HG02970 (cell line): ENCODE measurements at regions not wholly inside any gene's neighbourhood (a gene's known extent, or its start where the extent isn't known, plus 50 kb on each side); places are given as distances from the start of the nearest gene placed in this dataset.
"Not testable (repeated sequence)": the region's sequence is repeated elsewhere in the genome, so short reads cannot be mapped to it uniquely, and the experiment has no call there.

Experiments
- ATAC-seq: cut with Tn5 transposase; IDR thresholded peaks from one replicate; pipeline ENCODE4 v1.9.1; 2021; ENCODE audit warnings: mild to moderate bottlenecking, moderate library complexity, moderate number of reproducible peaks; ENCODE audit not compliant: unreplicated experiment, low FRiP score

DNA sequence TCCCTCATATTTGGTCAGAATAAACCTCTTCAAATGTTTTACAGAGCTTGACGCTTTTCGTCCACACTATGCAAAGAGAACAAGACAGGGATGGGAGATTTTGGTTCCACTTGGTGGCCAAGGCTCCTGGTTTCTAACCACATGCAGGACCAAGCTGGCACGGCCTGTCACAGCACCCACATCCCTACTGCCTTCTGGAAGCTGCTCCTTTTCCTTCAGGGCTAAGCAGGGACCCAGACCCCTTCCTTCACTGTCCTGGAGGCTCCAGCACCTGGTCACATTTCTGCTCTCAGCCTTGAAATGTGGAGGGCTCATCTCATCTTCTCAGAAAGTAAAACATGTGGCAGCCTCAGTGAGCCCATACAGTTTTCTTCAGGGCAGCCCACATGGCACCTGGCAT is 50.4 kb upstream of the ARHGEF7 start:
- ATAC-seq = no peak

- ATAC-seq = no peak
Observed at GRCh38 chr13:111062966-111063365, 52.1 kb upstream of the ARHGEF7 start.

GRCh38 chr13:111062305-111062704 is 52.8 kb upstream of the ARHGEF7 start:
- ATAC-seq = no peak

- ATAC-seq = no peak
Observed at GRCh38 chr13:111061358-111062045, 53.6 kb upstream of the ARHGEF7 start.

DNA sequence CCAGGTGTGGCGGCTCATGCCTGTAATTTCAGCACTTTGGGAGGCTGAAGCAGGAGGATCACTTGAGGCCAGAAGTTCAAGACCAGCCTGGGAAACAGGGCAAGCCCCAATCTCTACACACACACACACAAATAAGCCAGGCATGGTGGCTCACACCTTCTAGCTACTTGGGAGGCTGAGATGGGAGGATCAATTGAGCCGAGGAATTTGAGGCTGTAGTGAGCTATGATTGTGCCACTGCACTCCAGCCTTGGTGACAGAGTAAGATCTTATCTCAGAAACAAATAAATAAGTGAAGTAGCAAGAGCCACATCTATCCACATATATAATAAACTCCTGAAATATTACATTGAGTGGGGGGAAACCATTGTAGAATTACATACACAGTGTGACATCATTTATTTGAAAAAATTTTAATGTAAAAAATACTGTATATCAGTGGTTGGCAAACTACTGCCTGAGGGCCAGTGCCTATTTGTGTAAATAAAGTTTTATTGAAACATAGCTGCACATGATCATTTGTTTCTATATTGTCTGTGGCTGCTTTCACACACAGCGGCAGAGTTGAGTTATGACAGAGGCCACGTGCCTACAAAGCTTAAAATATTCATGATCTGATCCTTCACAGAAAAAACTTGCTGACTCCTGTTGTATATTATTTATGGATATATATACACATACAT is 54.7 kb upstream of the ARHGEF7 start:
- ATAC-seq = no peak

GRCh38 chr13:111058796-111059506 is 56.2 kb upstream of the ARHGEF7 start:
- ATAC-seq = no peak

- not testable (repeated sequence) for ATAC-seq
Observed at GRCh38 chr13:111058339-111058738, 56.8 kb upstream of the ARHGEF7 start.

- ATAC-seq = not testable (repeated sequence)
Observed at GRCh38 chr13:111051726-111052232, 63.3 kb upstream of the ARHGEF7 start.

DNA sequence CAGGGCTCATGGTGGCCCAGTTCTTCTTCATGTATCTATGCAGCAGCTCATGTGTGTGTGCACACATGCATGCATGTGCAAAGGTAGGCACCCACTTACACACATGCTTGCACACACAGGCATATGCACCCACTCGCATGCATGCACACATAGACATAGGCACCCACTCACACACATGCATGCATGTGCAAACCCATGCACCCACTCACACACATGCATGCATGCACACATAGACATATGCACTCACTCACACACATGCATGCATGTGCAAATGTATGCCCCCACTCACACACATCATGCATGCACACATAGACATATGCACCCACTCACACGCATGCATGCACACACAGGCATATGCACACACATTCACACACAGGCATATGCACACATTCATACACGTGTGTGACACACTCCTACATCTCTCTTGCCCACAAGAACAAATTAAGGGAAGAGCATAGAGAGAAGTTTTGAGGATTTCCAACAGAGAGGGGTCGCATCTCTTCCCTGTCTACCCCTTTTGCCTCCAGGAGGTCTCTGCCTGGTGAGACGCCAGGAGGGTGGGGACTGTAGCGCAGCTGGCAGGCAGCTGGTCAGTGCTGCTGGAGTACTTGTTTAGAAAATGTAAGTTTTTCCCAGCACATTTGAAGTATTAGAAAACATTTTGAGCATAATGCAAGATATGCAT is 63.9 kb upstream of the ARHGEF7 start:
- no peak for ATAC-seq

- ATAC-seq = no peak
Observed at GRCh38 chr13:111050539-111050879, 64.6 kb upstream of the ARHGEF7 start.

DNA sequence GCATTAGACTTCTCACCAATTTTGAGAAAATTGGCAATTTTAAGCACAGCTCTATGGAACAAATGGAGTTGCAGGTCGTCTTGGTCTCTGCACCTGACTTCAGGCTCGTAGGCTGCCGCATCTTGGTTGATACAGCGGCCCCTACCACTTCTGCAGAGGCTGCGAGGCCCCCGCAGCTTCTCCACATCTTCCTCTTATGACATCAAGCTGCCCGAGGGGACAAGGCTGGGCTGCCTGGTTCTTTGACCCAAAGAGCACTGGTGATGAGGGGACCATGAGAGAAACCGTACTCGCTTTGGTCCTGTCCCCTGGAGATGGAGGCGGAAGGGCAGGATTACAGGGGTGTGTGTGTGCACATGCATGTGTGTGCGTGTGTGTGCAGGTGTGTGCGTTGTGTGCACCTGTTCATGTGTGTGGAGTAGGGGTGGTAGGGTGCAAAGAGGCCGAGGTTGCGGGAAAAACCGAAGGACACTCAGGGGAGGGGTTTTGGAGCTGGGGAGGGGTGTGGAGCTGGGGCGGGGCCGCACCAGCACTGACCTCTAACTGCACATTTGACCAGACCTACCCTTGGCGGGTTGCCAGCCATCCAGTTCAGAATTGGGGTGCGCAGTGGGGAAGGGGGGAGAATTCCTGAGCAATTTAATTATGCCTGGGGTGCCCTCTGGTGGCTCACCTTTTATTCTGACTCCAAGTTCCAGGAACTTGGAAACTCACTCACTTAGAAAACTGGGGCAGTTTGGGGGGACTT is 65.1 kb upstream of the ARHGEF7 start:
- ATAC-seq = no peak

DNA sequence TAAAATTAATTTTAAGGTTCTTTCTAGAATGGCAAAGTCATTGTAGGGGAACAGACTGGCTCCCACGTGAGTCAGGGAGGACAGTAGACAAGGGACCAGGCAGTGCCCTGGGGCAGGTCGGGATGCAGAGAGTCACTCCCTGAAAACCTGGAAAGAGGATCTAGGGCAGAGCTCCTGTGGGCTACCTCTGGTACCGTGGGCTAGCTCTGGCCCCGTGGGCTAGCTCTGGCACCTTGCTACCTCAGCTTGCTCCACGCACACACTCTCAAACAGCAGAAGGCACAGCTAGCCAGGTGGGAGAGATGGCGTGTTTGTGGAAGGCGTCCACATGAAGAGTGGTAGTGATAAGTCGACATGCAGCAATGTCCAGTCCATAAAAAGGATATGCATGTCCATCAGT is 66.7 kb upstream of the ARHGEF7 start:
- ATAC-seq = no peak

- ATAC-seq = no peak
Observed at GRCh38 chr13:111047326-111047725, 67.8 kb upstream of the ARHGEF7 start.

DNA sequence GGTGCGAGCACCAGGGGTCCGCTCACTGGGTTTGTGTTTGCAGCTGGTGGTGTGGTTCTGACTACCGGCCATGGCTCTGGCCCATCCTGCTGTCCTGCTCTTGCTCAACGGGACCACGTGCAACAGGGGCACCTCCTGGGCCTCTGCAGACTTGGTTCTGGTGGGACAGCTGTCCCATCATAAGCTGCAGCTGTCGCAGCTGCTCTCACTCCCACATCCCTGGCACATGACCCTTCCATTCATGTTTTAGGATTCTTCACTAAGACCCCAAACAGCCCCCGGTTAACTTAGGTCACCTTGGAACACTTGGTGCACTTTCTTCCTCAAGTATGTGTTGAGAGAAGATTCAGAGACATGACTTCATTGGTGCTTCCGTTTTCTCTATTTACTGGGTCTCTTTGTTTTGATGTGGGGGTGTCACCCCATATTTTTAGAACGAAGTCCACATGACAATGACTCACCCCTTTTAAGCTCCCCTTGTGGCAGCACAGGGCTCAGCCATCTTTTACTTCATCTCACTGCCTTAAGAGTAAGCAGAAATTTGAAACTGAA is 68.4 kb upstream of the ARHGEF7 start:
- ATAC-seq = no peak

- ATAC-seq = no peak
Observed at GRCh38 chr13:111045170-111045569, 69.9 kb upstream of the ARHGEF7 start.

GRCh38 chr13:111044087-111044830 is 70.9 kb upstream of the ARHGEF7 start:
- no peak for ATAC-seq

DNA sequence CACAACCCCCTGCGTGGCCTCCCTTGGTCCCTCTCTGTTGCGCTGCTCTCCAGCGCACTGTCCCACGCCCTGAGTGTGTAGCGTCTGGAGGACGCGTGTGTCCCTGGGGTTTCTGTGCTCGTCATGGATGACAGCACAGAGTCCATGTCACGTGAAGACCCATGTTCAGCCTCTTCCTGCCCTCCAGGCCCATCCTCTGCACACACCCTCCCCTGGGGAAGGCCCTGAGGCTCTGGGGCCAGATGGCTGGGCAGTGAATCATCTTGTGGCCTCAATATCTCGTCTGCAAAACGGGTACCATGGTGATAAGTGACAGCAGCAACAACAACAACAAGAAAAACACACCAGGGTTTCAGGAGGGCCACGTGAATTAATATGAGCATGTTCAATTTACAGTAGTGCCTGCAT is 71.5 kb upstream of the ARHGEF7 start:
- no peak for ATAC-seq

GRCh38 chr13:111042661-111043226 is 72.4 kb upstream of the ARHGEF7 start:
- no peak for ATAC-seq

DNA sequence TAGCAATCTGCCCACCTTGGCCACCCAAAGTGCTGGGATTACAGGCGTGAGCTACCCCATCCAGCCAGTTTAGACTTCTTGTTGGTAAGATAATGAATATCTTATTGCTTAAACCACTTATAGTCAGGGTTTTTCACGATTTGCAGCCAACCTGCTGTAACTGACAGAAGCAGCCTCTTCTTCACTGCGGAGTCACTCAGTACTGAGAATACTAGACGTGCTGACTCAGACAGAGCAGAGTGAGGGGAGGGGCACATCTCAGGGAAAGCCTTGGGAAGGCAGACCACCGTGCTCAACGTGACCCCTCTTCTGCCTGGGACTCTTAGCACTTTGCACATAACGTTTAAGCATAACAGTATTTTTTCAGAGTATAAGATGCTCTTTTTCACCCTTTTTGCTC is 74.3 kb upstream of the ARHGEF7 start:
- no peak for ATAC-seq
